Inferior parietal cortex (tissue), 1 donor: ENCODE measurements at regions not wholly inside any gene's neighbourhood (a gene's known extent, or its start where the extent isn't known, plus 50 kb on each side); places are given as distances from the start of the nearest gene placed in this dataset.
"Not testable (repeated sequence)": the region's sequence is repeated elsewhere in the genome, so short reads cannot be mapped to it uniquely, and the experiment has no call there.

Experiments
- DNase-seq: peaks from one replicate; pipeline ENCODE4 v3.0.0-alpha.2; 2016; ENCODE audit errors: extremely low spot score

DNA sequence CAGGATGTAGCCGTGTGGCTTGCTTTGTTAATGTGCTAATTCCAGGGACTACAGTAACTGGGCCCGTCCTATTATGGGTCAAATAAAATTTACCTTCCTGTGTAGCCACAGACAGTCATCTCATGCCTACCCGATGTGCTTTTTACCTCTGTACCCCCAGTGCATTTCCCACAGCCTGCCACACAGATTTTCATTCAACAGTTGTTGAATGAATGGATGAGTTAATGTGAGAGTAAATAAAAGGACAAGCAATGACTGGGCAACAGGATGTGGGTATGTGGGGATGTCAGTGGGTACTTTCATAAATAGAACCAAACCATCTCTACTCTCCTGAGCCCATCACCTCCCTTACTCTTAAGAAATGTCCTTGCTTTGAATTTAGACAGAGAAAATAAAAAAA is 441.2 kb upstream of the ZNF462 start:
- no peak for DNase-seq

DNA sequence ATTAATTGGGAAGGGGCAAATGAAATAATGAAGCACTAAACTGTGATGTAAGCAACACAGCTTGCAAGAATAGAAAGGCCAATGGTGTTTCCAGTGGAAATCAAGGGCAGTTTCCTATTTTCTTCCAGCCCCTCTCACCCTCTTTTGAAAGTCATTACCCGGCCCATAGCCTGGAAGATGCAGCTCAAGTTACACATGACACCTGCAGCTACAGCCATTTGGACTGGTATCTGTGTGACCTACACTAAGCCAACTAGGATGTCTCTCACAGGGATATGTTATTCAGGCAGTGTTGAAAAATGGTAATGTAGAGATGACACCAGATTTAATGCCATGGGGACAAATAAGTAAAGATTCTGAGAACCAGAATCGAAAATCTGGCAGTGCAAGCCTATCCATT is 439.4 kb upstream of the ZNF462 start:
- no peak for DNase-seq

DNA sequence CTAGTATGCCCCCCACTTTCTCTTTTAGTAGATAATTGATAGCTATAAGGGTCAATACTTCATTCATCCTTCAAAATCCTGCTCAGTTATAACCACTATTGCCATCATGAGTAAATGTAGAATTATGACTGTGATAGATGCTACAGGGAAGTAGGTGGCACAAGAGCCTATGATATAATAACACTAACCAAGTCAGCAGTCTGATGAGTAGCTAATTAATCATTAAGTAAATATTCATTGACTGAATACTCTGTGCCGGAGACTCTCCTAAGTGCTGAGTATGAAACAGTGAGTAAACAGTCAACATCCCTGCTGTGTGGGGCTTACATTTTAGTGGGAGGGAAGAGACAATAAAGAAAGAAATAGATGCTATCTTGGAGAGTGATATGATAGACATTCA is 430.3 kb upstream of the ZNF462 start:
- DNase-seq = no peak

DNA sequence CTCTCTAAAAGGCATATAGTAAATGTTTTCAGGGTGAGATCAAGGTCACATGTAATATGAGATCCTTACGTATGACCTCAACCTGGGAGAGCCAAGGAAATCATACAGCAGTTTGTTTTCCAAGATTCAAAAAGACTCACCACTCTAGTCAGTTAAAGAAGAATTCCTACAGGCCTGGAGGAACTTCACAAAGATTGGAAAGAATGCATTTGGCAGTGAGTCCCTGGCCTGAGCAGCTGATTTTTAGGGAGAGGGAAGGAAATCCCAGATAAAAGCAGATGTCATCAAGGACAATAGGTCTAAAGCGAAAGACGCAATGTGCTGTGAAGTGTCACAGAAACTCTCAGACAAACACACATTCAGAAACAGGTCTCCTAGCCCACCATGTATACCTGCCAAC is 424.0 kb upstream of the ZNF462 start:
- DNase-seq = no peak

DNA sequence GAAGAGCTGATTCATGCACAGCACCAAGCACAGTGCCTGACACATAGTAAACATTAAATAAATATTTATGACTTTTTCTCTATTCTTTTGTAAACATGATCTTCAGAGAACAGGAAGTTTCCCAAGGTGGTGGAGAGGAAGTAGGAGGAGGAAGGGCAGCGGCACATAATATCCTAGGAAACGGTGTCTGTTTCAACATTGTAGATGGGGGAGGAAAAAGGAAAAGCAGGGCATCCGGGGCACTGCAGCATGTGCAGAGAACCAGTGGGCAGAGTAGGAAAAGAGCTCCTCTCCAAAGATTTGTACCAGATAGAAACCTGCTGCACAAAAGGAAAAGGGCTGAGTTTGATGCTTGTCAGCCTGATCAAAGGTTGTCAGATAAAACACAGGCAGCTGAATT is 421.7 kb upstream of the ZNF462 start:
- no peak for DNase-seq

DNA sequence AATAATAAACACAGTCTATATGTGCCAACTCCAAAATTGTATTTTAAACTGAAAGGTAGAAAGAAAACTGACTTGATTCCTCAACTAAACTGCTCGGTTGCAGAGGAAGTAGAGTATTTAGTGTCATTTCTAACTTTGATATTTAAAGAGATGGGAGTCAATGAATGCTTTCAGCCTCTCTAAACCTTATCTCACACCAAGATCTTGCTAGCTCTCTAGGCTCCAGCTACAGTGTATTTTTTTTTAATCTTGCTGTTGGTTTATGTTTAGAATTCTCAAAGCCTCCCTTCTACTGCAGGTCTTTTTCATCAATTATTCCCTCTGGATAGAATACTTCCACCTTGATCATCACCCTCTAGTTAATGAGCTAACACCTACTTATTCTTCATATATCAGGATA is 419.4 kb upstream of the ZNF462 start:
- no peak for DNase-seq

DNA sequence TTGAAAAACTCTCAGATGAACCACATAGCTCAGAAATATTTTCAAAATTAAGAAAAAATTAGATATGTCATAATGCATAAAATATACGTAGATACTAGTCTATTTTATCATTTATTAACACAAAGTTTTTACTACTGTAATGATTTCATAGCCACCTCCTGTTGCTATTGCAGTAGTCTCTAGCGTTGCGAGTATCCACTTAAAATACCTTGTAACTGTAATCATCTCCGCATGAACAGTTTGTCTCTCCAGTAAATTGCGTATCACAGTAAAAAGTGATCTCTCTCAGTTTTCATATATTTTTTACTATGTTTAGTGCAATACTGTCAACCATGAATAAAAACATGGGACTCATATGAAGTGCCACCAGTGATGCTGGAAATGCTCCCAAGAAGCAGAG is 417.9 kb upstream of the ZNF462 start:
- no peak for DNase-seq

DNA sequence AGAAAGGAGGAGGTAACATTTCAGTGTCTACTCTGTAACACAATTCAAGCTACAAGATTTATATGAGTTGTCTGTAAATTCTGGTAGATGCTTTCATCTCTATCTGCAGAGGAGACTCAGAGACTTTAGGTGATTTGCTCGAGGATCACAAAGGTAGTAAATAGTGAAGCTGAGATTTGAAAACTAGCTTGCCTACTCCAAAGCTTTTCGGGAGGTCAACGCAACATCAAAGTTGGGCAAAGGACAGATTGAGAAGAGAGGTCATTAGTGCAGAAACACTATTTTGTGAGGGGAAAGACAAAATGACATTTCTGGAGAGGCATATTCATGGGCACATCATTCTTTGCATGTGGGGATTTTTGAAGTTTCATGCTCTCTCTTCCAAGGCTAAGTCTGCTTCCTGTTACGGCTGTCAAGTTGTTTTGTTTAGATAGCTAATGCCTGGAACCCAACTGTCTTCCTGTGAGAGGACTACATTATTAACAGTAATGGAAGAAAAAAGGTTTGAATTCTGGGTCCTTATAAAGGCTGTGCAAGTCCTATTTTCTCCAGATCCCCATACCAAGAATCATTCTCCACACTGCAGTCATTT is 413.5 kb upstream of the ZNF462 start:
- no peak for DNase-seq

DNA sequence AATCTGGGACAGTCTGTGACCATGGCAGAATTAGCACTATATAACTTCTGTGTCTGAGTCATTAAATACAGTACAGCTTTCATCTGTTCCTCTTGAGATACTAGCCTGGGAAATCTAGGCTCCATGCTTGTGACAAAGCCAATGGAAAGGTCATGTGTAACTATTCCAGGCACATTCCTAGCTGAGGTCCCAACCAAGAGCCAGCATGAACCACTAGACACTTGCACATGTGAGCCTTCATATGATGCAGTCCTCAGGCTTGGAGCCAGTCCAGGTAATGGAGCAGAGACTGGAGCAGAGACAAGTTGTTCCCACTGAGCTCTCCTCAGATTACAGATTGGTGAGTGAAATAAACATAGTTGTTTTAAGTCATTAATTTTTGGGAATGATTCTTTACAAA is 412.4 kb upstream of the ZNF462 start:
- DNase-seq = no peak

DNA sequence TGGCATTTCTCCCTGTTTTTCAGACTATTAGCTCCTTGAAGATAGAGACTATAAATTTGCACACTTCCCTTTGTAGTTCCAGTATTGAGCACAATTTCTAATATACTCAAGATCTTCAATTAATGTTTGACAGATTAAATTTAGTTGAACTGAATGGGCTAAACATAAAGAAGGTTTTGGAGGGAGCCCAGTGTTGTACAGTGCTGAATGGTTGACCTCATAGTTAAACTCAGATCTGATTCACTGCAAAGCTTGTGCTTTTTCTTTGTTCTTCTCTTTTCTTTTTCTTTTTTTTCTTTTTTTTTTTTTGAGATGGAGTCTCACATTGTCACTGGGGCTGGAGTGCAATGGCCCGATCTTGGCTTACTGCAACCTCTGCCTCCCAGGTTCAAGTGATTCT is 411.7 kb upstream of the ZNF462 start:
- no peak for DNase-seq

DNA sequence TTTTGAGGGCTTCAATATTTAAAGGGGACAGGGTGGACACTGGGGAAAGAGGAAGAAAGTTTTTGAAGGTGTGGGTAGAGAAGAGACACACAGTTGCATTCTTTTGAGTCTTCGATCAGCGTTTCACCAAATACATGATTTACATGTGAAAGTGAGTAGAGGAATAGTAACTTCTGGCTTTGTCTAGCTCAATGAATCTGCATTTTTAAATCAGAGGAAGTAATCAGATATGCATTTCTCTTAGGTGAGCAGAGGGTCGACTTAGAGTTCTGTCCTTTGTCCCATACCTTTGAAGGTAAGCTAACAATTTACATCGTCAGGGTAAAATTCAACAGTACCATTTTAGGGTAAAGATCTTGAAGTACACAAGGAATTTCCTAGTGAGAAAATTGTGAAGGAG is 406.4 kb upstream of the ZNF462 start:
- DNase-seq = no peak

DNA sequence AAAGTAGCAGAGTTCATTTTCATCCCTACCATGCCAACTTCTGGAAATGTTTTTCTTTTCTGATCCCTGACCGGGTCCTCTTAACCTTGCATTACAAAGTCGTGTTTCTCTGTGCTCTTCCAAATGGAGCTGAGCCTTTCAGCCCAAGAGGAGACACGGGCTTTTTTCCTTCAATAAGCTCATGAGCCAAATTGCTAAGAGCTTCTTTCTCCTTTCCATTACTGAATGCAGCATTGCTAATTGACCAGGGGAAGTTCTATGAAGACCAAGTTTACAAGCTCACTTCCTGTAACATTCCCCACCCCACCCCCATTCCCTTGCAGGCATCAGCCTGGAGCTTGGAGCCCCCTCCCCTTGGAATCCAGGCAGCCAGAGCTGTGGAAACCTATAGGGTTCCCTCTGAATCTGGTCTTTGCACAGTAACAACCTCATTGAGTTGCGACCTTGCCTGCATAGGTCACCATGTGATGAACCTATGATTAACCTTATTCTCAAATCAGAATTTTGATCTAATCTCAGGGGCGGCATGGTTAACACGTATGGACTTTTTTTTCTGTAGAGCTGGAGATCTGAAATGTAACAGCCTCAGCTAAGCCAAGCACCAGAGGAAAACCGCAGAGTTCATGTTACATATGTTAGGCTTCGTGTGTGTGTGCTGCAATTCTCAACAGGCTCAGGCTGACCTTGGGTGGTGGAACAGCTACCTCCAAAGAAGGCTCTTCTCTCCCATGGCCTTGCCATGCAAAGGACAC is 395.7 kb upstream of the ZNF462 start:
- no peak for DNase-seq

DNA sequence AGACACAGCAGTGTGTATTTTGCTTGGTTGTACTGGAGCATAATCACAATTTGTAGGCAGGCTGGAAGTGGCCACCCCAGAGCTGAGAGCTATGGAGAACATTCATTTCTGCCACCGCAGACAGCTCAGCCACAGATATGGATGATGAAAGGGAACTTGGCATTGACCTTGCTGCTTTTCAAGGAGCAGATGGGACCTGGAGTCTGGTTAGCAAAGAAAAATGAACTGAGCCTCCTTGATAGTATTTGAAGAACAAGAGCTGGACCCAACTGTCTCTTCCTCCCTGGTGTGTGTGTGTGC is 395.2 kb upstream of the ZNF462 start:
- no peak for DNase-seq

DNA sequence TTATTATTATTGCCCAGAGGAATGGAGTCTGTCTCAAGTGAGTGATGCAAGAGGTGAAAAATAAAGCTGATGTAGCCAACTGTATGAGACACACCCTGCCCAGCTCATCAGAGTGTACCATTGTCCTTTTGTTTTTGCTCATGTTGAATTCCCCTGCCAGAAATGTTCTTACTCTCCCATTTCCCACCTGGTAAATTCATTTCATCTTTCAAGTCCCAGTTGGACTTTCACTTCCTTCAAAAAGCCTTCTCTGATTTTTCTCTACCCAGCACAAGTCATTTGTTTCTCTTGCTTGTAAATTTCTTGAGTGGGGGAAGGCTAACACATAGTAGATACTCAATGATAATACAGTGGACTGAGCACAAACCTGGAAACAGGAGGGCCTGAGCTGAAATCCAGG is 394.5 kb upstream of the ZNF462 start:
- no peak for DNase-seq

DNA sequence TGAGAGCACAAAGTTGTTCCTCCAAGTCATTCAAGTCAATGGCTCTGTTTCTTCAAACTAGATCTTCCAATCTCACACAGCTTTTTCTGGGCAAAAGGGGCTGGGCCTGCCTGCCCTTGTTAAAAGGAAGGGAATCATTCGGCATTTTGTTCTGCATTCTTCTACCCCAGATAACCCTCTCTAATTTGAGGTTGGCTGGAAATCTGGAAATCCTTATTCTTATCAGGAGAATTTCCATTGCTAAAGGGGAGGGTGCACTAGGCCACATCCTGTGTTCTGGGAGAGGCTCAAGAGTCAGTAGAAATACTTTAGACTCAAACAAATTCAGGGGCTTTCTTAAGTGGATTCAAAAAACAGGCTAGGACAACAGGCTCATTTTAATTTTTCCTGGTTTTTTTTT is 384.7 kb upstream of the ZNF462 start:
- no peak for DNase-seq

DNA sequence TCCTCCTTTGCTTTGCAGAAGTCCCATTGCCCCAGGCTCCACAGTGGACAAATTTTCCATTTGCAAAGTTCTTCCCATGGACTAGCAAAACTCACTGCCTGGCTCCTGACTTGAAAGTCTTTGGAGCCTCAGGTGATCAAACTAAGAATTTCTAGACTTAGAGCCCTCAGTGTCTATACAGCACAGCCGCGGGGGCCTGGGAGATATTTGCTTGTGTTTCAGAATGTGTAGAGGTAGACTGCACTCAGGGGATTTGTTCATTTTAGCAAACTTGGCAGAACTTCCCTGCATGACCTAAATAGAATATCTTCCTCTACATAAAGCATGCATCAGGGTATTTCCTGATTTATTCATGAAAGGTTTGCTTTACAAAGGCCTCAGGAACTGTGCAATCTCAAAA is 384.2 kb upstream of the ZNF462 start:
- DNase-seq = no peak

DNA sequence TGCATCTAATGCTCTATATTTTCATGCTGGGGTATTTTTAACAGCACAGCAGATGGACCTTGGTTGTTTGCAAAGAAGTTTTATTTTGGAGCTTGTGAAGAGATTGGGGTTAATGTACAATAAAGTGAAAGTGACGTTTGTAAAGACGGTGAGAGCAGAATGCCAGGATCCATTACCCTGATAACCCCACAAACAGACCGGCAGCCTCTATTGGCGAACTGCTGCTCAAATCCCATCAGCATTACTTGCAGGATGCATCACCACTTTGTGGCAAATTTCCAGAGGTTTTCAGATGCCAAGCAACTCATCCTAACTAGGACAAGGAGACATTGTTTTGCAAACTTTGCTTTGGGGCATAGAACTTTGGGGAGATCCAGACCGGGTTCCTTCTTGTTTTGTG is 383.3 kb upstream of the ZNF462 start:
- DNase-seq = no peak

DNA sequence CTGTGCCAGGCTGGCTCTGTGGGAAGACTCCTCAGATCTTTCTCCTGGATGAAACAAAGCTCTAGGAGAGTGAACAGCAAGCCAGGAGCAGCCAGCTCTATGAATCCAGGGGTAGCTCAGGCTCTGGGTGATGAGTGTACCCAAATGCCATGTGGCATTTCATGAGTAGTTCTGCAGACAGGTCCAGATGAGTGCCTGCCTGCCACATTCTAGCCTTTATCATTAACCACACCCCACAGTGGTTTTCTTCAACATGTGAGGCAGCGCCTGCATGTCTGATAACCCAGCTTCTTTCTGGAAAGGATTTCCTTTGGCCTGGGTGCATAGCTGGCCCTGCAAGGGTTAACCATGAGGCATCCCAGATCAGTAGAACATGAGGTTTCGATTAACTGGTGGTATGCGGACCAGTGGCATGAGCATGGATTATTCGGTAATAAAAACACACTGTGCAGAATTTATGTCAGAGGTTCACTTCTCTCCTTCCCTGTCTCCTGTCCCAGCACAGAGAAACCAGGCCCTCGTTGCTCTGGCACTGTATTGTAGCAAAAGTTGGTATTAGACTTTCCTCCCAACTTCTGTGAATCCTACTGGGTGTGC is 381.9 kb upstream of the ZNF462 start:
- DNase-seq = no peak

DNA sequence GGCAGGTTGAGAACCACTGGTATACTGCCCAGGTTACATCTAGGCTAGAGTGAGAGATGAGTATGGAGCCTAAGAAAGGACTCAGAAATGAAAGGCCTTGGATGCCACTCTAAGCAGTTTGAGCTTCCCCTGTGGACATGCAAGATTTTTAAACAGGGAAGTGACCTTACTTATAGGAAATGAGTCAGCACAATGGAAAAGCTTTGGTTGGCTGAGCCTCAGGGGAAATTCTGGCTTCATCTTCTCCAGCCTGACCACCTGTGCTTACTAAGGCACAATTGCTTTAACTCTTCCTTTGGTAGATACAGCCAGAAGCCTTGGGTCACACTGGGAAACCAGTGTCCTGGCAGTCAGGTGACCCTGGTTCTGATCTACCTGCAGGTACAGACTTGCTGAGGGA is 380.2 kb upstream of the ZNF462 start:
- no peak for DNase-seq

DNA sequence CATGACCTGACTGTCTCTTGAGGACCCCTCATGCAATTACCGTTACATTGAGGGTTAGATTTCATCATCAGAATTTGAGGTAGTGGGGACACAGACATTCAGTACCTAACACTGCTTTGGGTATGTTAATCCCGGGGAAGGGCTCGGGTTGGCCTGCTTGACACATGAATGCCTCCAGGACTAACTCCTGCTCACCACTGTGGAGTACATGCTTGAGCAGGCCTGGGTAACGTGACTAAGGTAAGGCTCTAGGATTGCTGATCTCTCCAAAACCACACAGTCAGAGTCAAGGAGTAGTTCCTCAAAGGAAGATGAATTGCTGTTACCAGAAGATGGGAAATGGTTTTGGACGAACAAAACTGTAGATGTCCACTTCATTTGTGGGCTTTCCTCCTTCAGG is 376.3 kb upstream of the ZNF462 start:
- DNase-seq = no peak

DNA sequence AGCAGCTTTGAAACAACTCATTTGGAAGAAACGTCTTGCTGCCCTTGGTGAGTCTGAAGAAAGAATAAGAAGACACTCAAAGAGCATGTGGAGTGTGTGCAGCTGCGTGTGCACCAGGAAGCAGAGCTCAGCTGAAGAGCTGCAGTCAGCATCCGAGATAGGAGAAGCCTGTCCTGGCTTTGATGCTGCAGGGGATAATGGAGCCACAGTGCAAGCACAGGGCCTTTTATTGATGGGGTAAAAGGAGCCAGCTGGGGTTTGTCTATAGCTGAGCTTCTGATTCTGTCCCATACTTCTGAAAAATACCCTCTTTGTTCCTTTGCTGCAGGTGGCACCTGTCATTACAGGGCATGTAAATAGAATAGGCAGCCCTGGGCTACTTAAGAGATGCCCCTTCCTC is 375.7 kb upstream of the ZNF462 start:
- peak; percentile 9 for DNase-seq

DNA sequence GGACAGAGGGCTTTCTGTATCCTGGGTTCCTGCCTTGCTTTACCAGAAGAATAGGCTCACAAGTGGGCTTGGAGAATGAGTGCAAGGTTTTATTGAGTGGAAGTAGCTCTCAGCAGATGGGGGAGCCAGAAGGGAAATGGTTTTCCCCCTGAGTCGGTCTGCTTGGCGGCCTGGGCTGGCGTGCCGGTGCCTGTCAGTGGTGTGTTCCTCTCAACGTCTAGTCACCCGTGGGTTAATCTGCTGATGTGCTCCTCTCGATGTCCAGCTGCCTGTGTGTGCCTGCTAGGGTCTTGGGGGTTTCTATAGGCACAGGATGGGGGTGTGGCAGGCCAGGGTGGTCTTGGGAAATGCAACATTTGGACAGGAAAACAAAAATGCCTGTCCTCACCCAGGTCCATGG is 370.8 kb upstream of the ZNF462 start:
- not testable (repeated sequence) for DNase-seq

DNA sequence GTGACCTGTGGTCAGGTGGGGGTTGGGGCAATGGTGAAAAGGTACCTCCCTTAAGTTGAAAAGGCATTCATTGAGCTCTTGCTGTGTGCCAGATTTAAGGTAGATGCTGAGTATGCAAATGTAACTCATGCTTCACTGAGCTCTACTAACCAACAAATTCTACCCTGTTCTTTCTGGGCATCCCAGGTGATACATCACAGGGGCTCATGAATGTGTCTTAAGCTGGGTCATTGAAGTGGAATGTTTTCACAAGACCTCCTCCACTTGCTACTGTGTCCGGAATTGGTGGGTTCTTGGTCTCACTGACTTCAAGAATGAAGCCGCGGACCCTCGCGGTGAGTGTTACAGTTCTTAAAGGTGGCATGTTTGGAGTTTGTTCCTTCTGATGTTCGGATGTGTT is 362.8 kb upstream of the ZNF462 start:
- no peak for DNase-seq

DNA sequence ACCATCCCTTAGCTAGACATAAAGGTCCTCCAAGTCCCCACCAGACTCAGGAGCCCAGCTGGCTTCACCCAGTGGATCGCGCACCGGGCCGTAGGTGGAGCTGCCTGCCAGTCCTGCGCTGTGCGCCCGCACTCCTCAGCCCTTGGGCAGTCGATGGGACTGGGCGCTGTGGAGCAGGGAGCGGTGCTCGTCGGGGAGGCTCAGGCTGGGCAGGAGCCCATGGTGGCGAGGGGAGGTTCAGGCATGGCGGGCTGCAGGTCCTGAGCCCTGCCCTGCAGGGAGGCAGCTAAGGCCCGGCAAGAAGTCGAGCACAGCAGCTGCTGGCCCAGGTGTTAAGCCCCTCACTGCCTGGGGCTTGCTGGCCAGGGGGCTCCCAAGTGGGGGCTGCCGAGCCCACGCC is 361.8 kb upstream of the ZNF462 start:
- DNase-seq = not testable (repeated sequence)
